SK-N-SH treated with all-trans-retinoic acid at 6 μM for 48 hours (cell line): ENCODE measurements at regions not wholly inside any gene's neighbourhood (a gene's known extent, or its start where the extent isn't known, plus 50 kb on each side); places are given as distances from the start of the nearest gene placed in this dataset.
"Not testable (repeated sequence)": the region's sequence is repeated elsewhere in the genome, so short reads cannot be mapped to it uniquely, and the experiment has no call there.

Experiments
- ATAC-seq: fragments of 200-7000 bp; cut with Tn5 transposase; 3 replicates; pipeline ENCODE4 v1.9.1; 2020; ENCODE audit warnings: mild to moderate bottlenecking, moderate library complexity
- ARNTL ChIP-seq: fragments of 450-650 bp; formaldehyde crosslinking; IDR thresholded peaks from 2 replicates; pipeline ENCODE4 v1.5.0; 2020; ENCODE audit warnings: low read depth, mild to moderate bottlenecking, moderate library complexity, borderline replicate concordance
- BACH2 ChIP-seq: fragments of 250-450 bp; sonication (Bioruptor Pico); IDR thresholded peaks from 2 replicates; pipeline ENCODE4 v1.9.0; 2021; ENCODE audit warnings: mild to moderate bottlenecking, borderline replicate concordance
- CREB5 ChIP-seq: fragments of 250-450 bp; sonication (Bioruptor Pico); IDR thresholded peaks from 2 replicates; pipeline ENCODE4 v1.5.1; 2020; ENCODE audit warnings: low read depth, mild to moderate bottlenecking, moderate library complexity
- CSDC2 ChIP-seq: fragments of 250-450 bp; sonication (Bioruptor Pico); IDR thresholded peaks from 2 replicates; pipeline ENCODE4 v1.5.0; 2020; ENCODE audit warnings: mild to moderate bottlenecking, moderate library complexity
- ESRRG ChIP-seq: fragments of 250-450 bp; sonication (Bioruptor Pico); IDR thresholded peaks from 2 replicates; pipeline ENCODE4 v1.6.1; 2021; ENCODE audit warnings: mild to moderate bottlenecking
- GLIS3 ChIP-seq: fragments of 250-450 bp; sonication (Bioruptor Pico); IDR thresholded peaks from 2 replicates; pipeline ENCODE4 v1.5.0; 2020; ENCODE audit warnings: mild to moderate bottlenecking, moderate library complexity
- ISL1 ChIP-seq: fragments of 250-450 bp; sonication (Bioruptor Pico); IDR thresholded peaks from 2 replicates; pipeline ENCODE4 v2.1.2; 2022; ENCODE audit warnings: mild to moderate bottlenecking, moderate library complexity
- OSR1 ChIP-seq: fragments of 250-450 bp; sonication (Bioruptor Pico); IDR thresholded peaks from 2 replicates; pipeline ENCODE4 v1.8.0; 2022; ENCODE audit warnings: moderate library complexity, mild to moderate bottlenecking, inconsistent platforms
- PATZ1 ChIP-seq: fragments of 250-450 bp; sonication (Bioruptor Pico); IDR thresholded peaks from 2 replicates; pipeline ENCODE4 v1.8.0; 2020; ENCODE audit warnings: mild to moderate bottlenecking, moderate library complexity, borderline replicate concordance
- POU6F1 ChIP-seq: fragments of 250-450 bp; sonication (Bioruptor Pico); IDR thresholded peaks from 2 replicates; pipeline ENCODE4 v1.8.0; 2021; ENCODE audit warnings: low read depth, mild to moderate bottlenecking, moderate library complexity, borderline replicate concordance
- PPARA ChIP-seq: fragments of 250-450 bp; sonication (Bioruptor Pico); IDR thresholded peaks from 2 replicates; pipeline ENCODE4 v1.5.0; 2020; ENCODE audit warnings: mild to moderate bottlenecking, borderline replicate concordance
- SNAI2 ChIP-seq: fragments of 250-450 bp; sonication (Bioruptor Pico); IDR thresholded peaks from 2 replicates; pipeline ENCODE4 v1.5.0; 2020; ENCODE audit warnings: mild to moderate bottlenecking, moderate library complexity
- TCF4 ChIP-seq: fragments of 250-450 bp; sonication (Bioruptor Pico); IDR thresholded peaks from 2 replicates; pipeline ENCODE4 v1.8.0; 2021; ENCODE audit warnings: mild to moderate bottlenecking, moderate library complexity, borderline replicate concordance
- TOX ChIP-seq: fragments of 250-450 bp; sonication (Bioruptor Pico); IDR thresholded peaks from 2 replicates; pipeline ENCODE4 v1.8.0; 2021; ENCODE audit warnings: mild to moderate bottlenecking, moderate library complexity, borderline replicate concordance
- ZC3H10 ChIP-seq: fragments of 250-450 bp; sonication (Bioruptor Pico); IDR thresholded peaks from 2 replicates; pipeline ENCODE4 v1.5.1; 2021; ENCODE audit warnings: mild to moderate bottlenecking, moderate library complexity
- ZFP30 ChIP-seq: fragments of 450-650 bp; formaldehyde crosslinking; IDR thresholded peaks from 2 replicates; pipeline ENCODE4 v1.5.0; 2022; ENCODE audit warnings: mild to moderate bottlenecking, moderate library complexity
- ZNF565 ChIP-seq: fragments of 450-650 bp; formaldehyde crosslinking; conservative IDR thresholded peaks from 2 replicates; pipeline ENCODE4 v1.5.0; 2020; ENCODE audit warnings: low read depth, mild to moderate bottlenecking, moderate library complexity
- ZNF70 ChIP-seq: fragments of 450-650 bp; formaldehyde crosslinking; IDR thresholded peaks from 2 replicates; pipeline ENCODE4 v1.5.0; 2020; ENCODE audit warnings: mild to moderate bottlenecking, moderate library complexity
- ZNF8 ChIP-seq: fragments of 450-650 bp; formaldehyde crosslinking; IDR thresholded peaks from 2 replicates; pipeline ENCODE4 v1.5.0; 2020; ENCODE audit warnings: mild to moderate bottlenecking, moderate library complexity
- TF ChIP-seq, protein P1 (sequence below): fragments of 250-450 bp; sonication (Bioruptor Pico); IDR thresholded peaks from 2 replicates; pipeline ENCODE4 v1.5.1; 2021; ENCODE audit warnings: mild to moderate bottlenecking, moderate library complexity

DNA sequence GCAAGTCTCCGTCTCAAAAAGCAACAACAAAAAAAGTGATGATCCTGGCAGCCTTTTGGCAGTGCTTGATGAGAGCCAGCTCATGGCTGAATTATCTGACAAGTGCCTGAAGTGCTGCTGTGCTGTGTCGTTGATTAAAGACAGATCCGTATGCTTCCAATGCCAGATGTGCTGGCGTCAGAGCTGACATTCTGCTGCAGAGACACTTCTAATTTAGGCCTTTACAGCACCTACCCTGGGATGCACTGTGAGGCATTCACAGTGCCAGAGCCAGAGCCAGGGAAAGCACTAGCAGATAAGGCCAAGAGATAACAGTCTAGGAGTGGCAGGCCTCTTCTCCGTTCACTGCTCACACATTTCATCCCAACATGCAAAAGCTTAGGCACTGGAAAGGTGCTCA is 995.5 kb downstream of the RAB28 start (continued):
- TF ChIP-seq, protein P1, sequence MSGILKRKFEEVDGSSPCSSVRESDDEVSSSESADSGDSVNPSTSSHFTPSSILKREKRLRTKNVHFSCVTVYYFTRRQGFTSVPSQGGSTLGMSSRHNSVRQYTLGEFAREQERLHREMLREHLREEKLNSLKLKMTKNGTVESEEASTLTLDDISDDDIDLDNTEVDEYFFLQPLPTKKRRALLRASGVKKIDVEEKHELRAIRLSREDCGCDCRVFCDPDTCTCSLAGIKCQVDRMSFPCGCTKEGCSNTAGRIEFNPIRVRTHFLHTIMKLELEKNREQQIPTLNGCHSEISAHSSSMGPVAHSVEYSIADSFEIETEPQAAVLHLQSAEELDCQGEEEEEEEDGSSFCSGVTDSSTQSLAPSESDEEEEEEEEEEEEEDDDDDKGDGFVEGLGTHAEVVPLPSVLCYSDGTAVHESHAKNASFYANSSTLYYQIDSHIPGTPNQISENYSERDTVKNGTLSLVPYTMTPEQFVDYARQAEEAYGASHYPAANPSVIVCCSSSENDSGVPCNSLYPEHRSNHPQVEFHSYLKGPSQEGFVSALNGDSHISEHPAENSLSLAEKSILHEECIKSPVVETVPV (CRISPR knock-in tag) = no peak
- TF ChIP-seq ESRRG (CRISPR knock-in tag) (no peak), ZC3H10 (no peak), OSR1 (CRISPR knock-in tag) (no peak)

- TF ChIP-seq ZC3H10 (no peak), ZNF70 (CRISPR knock-in tag) (no peak), POU6F1 (CRISPR knock-in tag) (no peak), SNAI2 (CRISPR knock-in tag) (no peak), OSR1 (CRISPR knock-in tag) (no peak), CREB5 (CRISPR knock-in tag) (no peak)
- no peak for ATAC-seq
Observed at GRCh38 chr4:12487000-12487399, 997.1 kb downstream of the RAB28 start.

DNA sequence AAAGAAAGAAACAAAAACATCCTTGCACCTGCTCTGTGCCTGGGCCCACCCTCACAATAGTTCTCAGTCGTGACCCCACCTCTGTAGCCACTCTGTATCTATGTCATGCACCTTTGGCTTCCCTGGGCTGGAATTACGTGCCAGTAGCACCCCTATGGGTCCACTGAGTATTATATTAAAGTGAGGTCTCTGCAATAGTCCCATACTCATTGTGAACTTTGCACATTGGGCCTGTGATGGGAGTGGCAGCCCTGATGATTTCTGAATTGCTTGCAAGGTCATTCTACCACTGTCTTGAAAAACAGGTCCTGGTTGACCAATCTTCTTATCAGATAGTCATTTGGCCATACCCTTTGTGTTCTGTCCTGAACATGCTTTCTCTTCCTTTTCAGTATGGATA is 1012.1 kb downstream of the RAB28 start:
- ATAC-seq = no peak
- TF ChIP-seq CSDC2 (no peak), PATZ1 (CRISPR knock-in tag) (no peak), ZC3H10 (no peak), BACH2 (CRISPR knock-in tag) (no peak), PPARA (CRISPR knock-in tag) (no peak), ZNF565 (CRISPR knock-in tag) (no peak), ZNF70 (CRISPR knock-in tag) (no peak), GLIS3 (CRISPR knock-in tag) (no peak), POU6F1 (CRISPR knock-in tag) (no peak), ARNTL (CRISPR knock-in tag) (no peak)

GRCh38 chr4:12471193-12471592 is 1012.9 kb downstream of the RAB28 start:
- TF ChIP-seq TCF4 (CRISPR knock-in tag) = no peak
- TF ChIP-seq ZC3H10 = no peak
- TF ChIP-seq ESRRG (CRISPR knock-in tag) = no peak
- TF ChIP-seq ZNF8 = no peak
- no peak for TF ChIP-seq TOX
- TF ChIP-seq CSDC2 = no peak
- no peak for TF ChIP-seq ZFP30 (CRISPR knock-in tag)
- no peak for TF ChIP-seq ISL1
- TF ChIP-seq CREB5 (CRISPR knock-in tag) = no peak
- no peak for TF ChIP-seq GLIS3 (CRISPR knock-in tag)
- TF ChIP-seq, all 23 proteins: peak for 0
- no peak for ATAC-seq

- not testable (repeated sequence) for ATAC-seq
Observed at GRCh38 chr4:12461576-12461975, 1022.6 kb downstream of the RAB28 start.
